Ovary (tissue), 3 donors: ENCODE measurements at regions not wholly inside any gene's neighbourhood (a gene's known extent, or its start where the extent isn't known, plus 50 kb on each side); places are given as distances from the start of the nearest gene placed in this dataset.

ENCODE experiments used
- CTCF ChIP-seq, 3 donors: fragments of 450-650 bp in 2 of 3; fragments of 200-600 bp in 1 of 3; IDR thresholded peaks; one replicate each; pipeline versions ENCODE4 v1.5.1 to v1.8.0; 2016 to 2022; ENCODE audit warnings: antibody characterized with exemption in 3 of 3, mild to moderate bottlenecking in 1 of 3
- EP300 ChIP-seq: sonication (generic); formaldehyde crosslinking; IDR thresholded peaks from one replicate; pipeline ENCODE4 v1.6.1; 2017; ENCODE audit warnings: antibody characterized with exemption
- POLR2A ChIP-seq: fragments of 450-650 bp; IDR thresholded peaks from one replicate; pipeline ENCODE4 v1.6.1; 2017; ENCODE audit warnings: antibody characterized with exemption, mild to moderate bottlenecking, moderate library complexity
- donor health status: DM: no; HTN: no; CAD: no.

GRCh38 chr2:194742706-194743105, 914.3 kb upstream of the SLC39A10 start:
- TF ChIP-seq CTCF (IDR thresholded peaks at IDR 0.05) (no peak), POLR2A (no peak), EP300 (no peak)
